ENCODE measurements at regions not wholly inside any gene's neighbourhood (a gene's known extent, or its start where the extent isn't known, plus 50 kb on each side); places are given as distances from the start of the nearest gene placed in this dataset.

GRCh38 chr1:163406772-163407171 lies 85.0 kb downstream of the NUF2 start:
- DNase-seq: no peak

GRCh38 chr1:163408262-163408661 lies 86.5 kb downstream of the NUF2 start:
- no peak for DNase-seq

- DNase-seq: peak; percentile 57
These were observed 88.6 kb downstream of the NUF2 start for GRCh38 chr1:163410073-163410999.

- no peak for DNase-seq
These were observed 90.5 kb downstream of the NUF2 start for GRCh38 chr1:163412221-163412620.

GRCh38 chr1:163414778-163415177 lies 93.0 kb downstream of the NUF2 start:
- DNase-seq: no peak

GRCh38 chr1:163421701-163422100 lies 99.9 kb downstream of the NUF2 start:
- no peak for DNase-seq

GRCh38 chr1:163422738-163423404 lies 101.1 kb downstream of the NUF2 start:
- DNase-seq: no peak

GRCh38 chr1:163426505-163427251 lies 104.9 kb downstream of the NUF2 start:
- DNase-seq: no peak

- DNase-seq: no peak
These were observed 105.5 kb downstream of the NUF2 start for GRCh38 chr1:163427279-163427678.

GRCh38 chr1:163436140-163436812 lies 114.5 kb downstream of the NUF2 start:
- DNase-seq: no peak

- DNase-seq: no peak
These were observed 117.7 kb downstream of the NUF2 start for GRCh38 chr1:163439471-163439870.

GRCh38 chr1:163440090-163440489 lies 118.3 kb downstream of the NUF2 start:
- no peak for DNase-seq

- no peak for DNase-seq
These were observed 120.6 kb downstream of the NUF2 start for GRCh38 chr1:163442231-163442879.

- DNase-seq: no peak
These were observed 121.1 kb downstream of the NUF2 start for GRCh38 chr1:163442895-163443294.

GRCh38 chr1:163443863-163444262 lies 122.1 kb downstream of the NUF2 start:
- DNase-seq: no peak

- no peak for DNase-seq
These were observed 122.9 kb downstream of the NUF2 start for GRCh38 chr1:163444665-163445064.

- DNase-seq: no peak
These were observed 129.2 kb downstream of the NUF2 start for GRCh38 chr1:163450986-163451385.

- no peak for DNase-seq
These were observed 137.8 kb downstream of the NUF2 start for GRCh38 chr1:163459539-163459938.

GRCh38 chr1:163467289-163467688 lies 145.5 kb downstream of the NUF2 start:
- no peak for DNase-seq

- no peak for DNase-seq
These were observed 150.3 kb downstream of the NUF2 start for GRCh38 chr1:163471779-163472650.

- no peak for DNase-seq
These were observed 151.0 kb downstream of the NUF2 start for GRCh38 chr1:163472651-163473248.

Data from fibroblast of skin of scalp (primary cell).